NCI-H2196 (cell line): ENCODE measurements at regions not wholly inside any gene's neighbourhood (a gene's known extent, or its start where the extent isn't known, plus 50 kb on each side); places are given as distances from the start of the nearest gene placed in this dataset.

Experiments used
- DNase-seq: peaks from one replicate; lab custom pipeline; 2025; ENCODE audit not compliant: unreplicated experiment; lab: John Stamatoyannopoulos, UW

DNA sequence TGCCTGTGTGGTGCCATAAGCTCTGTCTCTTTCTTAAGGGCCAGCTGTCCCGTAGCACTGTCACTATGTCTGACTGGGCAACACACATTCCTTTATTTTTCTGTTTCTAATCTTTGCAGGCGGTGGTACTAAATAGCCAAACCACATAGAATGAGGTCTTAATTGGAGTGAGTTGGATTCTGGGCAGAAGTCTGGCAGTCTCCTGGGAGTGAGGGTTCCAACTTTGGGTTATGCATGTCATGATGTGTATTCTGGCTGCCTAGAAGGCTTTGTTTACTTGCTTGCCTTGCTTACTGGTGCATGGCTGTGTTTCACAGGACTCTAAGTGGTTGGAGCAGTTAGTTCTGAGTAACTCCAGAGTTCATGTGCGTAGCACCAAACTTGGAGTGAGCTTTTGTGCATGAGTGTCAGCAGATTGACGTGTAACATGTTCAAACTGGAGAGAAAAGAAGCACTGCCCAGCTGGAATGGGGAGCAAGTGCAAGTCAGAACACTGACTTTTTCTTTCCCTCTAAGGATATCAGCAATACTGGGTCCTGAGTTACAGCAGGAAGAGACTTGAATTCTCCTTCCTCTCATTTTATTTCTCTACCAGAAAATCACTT is 185.8 kb downstream of the PCSK1 start:
- DNase-seq, result no peak

DNA sequence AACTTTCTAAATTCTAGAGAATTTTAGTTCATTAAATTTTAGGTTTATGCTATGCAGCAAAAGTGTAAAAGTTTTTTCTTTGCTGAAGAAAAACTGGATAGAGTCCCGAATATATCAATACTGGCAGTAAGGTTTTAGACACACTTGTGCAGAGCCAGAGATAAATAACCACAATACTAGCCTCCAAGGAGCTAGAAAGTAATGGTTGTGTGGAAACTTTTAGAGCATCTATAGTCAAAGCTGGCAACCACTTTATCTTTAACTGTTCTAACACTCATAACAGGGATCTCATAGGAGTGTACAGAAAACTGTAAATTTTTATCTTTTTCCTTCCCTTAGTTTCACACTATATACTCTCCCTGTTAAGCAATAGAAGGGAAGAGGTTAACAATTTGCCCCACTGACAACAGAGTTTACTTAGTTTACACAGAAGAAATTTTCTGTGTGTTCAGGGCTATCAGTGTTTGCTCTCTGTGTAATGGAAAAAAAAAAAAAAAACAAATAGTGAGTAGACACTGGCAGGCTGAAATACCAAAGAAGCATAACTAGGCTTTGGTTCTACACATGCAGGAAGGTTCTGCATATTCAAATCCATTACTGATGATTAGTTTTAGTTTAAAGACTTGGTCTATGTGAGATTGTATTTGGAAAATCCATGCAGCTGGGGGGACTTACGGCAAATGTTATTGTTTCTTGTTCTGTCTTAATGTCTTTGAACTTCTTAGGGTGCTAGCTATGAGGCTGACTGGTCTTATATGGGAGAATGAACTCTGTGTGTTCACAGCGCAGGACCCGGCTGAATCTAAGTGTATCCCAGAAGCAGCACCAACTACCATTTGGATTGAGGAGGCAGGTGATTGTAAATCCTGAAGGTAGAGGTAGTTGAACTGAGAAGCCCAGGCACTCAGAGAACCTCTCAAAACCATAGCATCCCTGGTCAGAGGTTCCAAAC is 187.6 kb downstream of the PCSK1 start:
- no peak for DNase-seq

DNA sequence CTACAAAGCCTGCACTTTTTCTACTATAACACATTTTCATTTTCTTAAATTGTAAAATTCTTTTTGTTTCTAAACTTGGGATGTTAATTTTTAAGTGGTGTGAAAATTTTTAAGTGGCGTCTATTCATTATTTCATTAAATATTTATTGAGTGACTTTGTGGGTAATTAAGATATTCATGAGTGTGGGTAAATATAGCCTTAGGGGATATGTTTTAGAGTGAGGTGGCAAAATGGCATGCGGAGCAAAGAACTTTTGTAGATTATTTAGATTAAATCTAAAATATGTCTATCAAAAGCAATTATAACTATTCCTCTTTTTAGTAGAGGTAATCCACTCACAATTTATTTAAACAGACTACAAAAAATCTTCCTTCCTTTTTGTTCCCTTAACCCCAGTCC is 188.4 kb downstream of the PCSK1 start:
- no peak for DNase-seq

DNA sequence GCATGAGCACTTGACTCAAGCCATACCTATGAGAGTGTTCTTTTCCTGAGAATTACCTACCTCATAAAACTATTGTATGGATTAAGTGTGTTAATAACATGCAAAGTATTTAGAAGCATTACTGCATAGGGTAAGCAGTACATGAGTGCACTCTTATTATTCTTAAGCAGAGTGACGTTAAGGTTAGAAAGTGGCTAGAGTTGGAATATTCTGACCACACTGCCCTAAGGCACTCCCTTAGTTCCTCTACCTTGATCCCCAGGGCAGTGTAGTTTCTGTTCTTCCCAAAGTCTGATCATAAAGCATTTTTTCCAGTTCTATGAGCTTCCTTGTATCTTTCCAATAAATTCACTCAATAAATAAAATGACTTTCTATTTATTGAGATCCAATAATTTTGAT is 189.2 kb downstream of the PCSK1 start:
- DNase-seq, result no peak

DNA sequence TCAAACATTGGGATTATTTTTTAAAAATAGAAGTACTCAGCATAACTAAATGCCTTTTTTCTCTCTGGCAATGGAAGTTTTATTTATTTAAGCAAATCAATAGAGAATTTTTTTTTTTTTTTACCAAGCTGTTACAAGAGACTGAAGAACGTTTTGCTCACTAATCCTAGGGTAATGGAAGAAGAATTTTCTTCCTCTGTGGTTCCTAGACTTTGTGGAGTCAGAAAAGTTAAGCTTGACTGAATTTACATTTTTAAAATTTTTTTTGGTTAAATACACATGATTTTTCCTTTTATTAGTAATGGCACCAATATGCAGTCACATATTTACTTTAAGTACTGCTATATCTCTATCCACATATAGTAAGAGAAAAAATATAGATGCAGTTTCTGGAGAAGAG is 189.8 kb downstream of the PCSK1 start:
- no peak for DNase-seq

DNA sequence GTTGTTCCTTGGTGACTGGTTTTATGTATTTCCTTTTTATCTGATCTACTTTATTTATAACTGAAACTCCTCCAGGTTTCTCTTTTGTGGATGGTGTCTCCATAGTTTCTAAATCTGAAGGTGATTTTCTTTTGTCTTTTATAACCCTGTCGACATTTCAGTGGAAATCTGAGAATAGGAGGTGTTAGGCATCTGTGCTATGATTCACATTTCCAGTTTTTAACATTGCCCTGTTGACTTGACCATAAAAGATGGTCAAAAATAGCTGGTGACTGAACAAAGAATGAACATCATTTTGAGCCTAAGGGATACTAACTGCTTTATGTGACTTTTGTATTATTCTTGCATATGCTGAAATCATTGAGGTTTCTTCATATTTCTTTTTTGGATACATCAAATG is 190.5 kb downstream of the PCSK1 start:
- no peak for DNase-seq

DNA sequence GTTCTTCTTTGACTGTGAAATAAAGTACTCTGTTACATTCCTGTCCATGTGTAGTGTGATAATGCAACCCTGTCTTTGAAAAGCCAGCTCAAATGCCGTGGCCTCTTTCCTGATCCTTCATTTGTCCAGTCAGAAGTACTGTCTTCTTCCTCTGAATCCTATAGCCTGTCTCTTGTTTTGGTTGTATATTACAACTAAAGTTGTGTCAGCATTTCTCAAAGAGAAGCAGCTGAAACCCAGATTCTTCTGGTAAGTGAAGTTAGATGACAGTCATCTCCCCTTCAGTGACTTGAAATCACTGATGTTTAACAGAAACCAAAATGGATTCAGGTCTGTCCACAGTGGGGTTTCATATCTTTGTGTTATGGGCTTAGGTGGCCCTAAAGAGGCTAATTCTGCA is 196.2 kb downstream of the PCSK1 start:
- DNase-seq, result no peak

DNA sequence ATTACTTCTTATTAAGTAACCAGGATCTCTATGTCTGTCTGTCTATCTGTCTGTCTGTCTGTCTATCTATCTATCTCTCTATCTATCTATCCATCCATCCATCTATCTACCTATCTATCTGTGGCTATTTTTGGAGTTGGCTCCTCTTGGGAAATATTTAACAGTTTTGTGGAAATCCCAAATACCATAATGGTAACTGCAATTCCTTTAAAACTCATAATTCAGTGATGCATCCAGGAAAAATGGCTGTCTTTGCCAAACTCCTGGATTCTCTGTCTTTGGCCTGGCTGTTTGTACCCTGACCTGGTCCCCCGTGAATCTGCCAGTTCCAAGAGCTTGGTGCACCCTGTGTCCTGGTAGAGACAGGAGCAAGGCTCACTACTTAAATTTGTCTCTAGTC is 197.0 kb downstream of the PCSK1 start:
- no peak for DNase-seq

DNA sequence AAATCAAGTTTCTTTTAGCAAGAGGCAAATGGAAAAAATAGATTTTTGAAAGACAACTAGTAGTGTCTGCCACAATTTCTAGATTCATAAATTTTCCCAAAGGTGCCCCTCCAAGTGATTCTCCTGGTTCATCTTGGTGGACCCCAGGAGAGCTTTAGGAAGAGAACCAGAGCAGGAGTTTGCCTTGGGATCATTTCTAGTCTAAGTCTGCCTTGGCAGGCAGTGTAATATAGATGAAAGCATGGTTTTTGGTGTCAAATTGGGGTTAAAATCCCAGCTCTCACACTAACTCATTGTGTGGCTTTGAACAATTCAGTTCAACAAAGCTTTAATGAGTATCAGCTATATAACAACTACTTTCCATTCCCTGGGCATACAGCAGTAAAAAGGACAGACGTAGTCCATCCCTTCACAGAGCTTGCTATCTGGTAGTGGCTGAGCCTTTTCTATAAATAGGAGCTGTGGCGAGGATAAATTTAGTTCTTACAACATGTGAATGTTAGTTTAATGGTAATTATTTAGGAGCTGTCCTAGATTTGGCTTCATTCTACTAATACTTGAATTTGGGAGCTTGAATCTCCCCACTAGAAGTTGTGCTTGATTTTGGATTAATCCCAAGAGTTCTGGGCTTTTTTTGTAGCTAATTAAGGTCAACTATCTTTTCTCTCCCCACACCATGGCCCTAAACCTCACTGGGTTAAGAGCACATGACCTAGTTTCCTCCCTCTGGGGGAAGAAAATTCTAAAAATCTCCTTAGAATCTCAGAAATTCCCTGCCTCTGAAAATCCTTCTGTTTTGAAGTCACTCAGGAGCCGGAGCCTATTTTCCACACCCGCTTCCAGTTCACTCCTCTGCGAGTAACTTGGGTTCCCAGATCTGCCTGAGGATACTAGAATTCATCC is 197.8 kb downstream of the PCSK1 start:
- no peak for DNase-seq

DNA sequence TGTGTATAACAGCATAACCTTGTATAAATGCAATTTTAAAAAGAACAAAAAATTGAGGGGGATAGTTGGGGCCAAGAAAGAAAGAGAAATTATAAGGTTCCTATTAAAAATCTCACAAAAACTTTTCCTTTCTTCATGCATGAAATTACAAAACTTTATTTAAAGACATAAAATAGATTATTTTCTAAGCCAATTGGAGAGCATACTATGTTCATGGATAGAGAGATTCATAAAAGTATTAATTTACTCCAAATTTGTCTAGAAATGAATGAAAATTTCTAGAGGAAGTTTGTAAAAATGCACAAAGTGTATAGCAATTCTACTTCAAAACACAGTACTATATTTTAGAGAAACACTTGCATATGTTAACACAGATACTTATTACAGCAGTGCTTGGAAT is 200.4 kb downstream of the PCSK1 start:
- no peak for DNase-seq

DNA sequence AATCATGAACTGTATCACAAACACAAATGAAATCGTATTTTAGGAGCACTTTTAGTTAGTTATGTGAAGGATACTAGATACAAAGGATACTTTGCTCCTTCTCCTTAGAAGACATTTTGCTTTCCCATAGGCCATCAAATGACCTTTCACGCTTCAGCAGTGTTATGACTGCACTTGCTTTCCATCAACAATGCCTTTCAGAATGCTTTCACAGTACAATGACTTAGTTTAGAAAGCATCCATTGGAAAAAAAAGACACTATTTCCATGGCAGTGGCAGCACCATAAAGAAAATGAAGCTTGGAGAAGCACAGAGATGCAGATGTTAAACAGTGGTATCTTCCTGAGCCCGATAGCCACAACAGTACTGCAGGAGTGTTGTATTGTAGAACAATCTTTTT is 203.9 kb downstream of the PCSK1 start:
- no peak for DNase-seq

DNA sequence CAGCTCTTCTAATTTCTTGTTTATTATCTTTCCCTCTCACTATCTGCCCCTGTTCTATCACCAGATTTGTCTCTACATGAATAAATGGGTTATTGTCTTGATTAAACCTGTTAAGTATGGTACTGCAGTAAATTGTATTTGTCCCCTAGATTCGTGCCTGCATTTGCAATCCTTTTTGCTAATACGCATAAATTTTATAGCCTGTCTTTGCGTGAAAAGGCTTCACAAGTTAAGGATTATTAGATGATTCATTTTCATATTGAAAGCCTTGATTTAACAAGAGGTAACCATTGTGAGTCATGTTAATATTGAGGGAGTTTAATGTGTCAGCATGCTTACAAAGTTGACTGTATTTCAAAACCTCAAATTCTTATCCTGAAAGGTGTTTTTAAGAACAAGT is 204.6 kb downstream of the PCSK1 start:
- no peak for DNase-seq

DNA sequence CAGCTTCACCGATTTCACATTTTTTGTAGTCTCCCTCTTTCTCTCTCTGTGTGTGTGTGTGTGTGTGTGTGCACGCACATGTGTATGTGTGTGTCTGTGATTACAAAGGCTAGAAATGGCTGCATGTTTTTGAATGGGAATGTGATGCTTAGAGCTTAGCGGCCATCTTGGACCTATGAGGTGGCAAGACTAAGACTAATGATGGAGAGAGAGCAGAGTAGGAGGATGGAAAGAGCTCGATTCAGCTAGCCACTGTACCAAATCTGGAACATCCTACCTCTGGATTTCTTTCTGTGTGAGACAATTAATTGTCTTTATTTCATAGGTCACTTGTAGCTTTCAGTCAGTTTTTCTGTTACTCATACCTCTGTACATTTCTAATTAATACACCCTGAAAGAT is 205.1 kb downstream of the PCSK1 start:
- DNase-seq, result no peak

DNA sequence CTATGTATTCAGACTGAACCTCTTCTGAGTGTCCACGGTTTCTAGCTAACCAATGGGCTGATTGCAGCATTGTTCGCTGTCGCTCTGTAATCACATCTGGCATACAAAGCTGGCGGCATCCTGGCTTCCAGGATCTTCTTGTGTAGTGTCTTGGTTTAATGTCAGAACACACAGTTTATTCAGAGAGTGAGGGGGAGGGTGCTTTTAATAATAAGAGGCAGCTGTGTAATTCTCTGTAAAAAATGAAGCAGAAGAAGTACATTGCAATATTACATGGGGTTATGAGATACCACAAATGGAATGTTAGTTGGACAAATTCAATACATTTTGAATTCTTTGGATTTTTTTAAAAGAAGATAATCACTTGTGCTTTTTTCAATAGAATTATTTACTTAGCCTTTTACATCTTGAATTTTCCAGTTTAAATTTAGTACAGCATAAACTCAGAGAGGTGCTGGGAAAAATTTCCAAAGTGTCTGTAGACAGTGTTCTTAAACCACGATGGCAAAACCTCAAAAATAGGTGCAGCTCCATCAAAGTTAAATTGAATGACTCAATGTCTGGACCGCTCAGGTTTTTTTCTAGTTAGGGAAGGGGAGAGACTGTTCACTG is 206.0 kb downstream of the PCSK1 start:
- DNase-seq, result no peak

DNA sequence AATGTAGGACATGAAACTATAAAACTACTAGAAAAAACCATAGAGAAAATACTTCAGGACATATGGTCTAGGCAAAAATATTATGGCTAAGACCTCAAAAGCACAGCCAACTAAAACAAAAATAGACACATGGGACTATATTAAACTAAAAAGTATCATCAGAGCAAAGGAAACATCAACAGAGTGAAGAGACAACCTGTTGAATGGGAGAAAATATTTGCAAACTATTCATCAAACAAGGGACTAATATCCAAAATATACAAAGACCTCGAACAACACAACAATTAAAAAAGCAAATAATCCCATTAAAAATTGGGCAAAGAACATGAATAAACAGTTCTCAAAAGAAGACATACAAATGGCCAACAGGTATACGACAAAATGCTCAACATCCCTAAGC is 210.9 kb downstream of the PCSK1 start:
- no peak for DNase-seq

DNA sequence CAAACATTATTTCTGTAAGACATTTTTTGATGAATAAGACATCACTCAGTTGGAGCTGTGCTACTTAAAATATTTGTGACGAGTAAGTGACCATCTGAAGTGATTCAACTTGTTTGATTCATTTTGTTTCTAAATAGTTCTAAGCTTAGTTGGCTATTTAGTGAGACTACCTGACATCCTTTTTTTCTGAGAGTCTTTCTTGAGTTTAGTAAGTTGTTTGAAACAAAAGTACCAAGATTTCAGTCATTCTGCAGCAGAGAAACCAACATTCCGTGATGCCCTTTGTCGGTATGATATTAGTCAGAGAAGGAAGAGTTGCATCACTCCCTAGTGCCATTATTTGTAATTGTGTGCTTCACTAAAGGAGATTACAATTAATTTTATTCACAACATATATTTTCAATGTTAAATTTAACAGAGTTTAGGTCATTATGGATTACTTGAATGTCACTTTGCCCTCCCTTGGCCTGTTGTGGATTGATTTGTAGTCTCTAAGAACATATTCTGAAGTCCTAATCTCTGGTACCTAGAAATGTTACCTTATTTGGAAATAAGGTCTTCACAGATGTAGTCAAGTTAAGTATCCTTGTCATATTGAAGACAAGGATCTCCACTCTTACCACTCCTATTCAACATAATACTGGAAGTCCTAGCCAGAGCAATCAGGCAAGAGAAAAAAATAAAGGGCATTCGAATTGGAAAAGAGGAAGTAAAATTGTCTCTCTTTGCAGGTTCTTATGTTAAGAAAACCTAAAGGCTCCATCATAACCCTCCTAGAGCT is 212.2 kb downstream of the PCSK1 start:
- DNase-seq, result no peak

DNA sequence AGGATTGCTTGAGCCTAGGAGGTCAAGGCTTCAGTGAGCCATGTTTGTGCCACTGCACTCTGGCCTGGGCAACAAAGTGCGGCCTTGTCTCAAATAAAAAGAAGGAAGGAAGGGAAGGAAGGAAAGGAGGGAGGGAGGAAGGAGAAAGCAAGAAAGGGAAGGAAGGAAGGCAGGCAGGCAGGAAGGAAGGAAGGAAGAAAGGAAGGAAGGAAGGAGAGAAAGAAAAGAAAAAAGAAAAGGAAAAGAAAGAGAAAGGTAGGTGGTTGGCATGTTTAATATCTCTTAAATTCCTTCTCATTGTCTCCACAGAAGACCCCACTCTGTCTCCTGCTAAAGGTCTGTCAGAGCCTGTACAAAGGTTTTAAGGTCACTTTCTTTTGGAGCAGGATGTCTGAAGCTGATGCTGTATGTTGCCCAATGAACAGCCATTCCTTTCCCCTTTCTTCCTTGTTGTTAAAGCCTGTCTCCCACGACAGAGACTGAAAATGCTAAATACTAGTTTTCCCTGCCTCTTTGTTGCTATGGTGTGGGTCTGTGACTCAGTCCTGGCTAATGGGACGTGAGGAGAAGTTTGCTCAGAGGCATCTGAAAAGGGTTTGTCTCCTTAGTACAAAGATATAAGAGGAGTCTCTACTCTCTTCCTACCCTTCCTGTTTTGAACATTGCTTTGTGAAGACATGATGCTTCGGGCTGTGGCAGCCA is 213.3 kb downstream of the PCSK1 start:
- no peak for DNase-seq

DNA sequence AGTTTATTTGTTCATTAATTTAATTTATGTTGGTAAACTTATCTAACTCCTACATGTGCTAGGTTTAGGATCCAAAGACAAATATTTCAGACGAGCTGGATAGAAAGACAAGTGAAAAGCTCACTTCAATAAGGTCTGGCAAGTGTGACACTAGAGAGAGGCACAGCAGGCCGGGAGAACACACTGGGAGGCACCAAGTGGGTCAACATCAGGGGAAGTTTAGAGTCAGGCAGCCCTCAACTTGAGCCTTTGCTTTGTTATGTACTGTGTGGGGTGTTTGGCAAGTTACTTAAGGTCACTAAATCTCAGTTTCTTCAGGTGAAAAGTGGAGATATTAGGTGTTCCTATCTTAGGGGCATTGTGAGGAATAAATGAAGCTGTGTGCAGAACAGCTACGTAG is 214.4 kb downstream of the PCSK1 start:
- DNase-seq, result no peak

DNA sequence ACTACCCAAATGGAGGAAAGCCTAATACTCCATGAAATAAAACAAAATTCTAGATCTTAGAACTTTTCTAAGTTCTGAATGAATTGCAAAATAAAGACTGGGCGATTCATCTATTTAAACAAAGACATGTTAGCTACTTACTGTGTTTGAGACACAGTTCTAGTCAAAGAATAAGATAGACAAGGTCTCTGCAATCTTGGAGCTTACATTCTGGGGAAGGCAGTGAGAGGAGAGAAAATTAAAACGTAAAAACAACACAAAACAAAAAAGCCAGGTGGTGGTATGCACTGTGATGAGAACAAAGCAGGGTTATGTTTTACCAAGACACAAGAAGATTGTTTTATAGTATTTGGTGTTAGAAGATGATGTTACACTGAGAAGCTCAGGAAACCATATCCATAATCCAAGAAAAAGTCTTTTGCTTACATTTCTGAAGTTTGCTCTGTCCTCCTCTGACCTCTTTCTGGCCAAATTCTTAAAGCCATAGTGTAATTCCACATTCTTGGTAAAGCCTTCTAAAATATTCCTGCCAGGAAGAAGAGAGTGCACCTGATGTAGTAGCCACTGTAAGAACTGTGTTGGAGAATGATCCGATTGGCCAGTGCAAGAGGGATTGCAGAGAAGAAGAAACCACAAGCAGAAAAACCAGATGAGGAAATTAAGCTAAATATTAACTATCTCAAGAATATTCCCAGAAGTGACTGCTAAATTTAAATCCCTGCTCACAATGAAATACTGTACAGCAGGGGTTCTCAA is 218.4 kb downstream of the PCSK1 start:
- no peak for DNase-seq
